C4-2B (cell line): ENCODE measurements at regions not wholly inside any gene's neighbourhood (a gene's known extent, or its start where the extent isn't known, plus 50 kb on each side); places are given as distances from the start of the nearest gene placed in this dataset.

Source experiments
- ZFX ChIP-seq: fragments of 450-650 bp; IDR thresholded peaks from 2 replicates; pipeline ENCODE4 v1.6.1; 2017
- TF ChIP-seq, protein P1 (sequence below): fragments of 450-650 bp; conservative IDR thresholded peaks from 2 replicates; pipeline ENCODE4 v1.5.1; 2017; ENCODE audit warnings: mild to moderate bottlenecking

DNA sequence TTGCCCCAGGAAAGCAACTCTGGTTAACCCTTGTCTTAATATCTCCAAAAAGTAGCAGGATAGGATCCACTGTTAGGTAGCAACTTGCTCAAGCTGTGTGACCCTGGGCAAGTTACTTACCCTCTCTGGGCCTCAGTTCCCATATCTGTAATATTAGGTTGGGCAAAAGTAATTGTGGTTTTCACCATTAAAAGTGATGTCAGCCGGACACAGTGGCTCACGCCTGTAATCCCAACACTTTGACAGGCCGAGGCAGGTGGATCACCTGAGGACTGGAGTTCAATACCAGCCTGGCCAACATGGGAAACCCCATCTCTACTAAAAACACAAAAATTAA lies 179.3 kb downstream of the FOXL1 start:
- TF ChIP-seq, protein P1, sequence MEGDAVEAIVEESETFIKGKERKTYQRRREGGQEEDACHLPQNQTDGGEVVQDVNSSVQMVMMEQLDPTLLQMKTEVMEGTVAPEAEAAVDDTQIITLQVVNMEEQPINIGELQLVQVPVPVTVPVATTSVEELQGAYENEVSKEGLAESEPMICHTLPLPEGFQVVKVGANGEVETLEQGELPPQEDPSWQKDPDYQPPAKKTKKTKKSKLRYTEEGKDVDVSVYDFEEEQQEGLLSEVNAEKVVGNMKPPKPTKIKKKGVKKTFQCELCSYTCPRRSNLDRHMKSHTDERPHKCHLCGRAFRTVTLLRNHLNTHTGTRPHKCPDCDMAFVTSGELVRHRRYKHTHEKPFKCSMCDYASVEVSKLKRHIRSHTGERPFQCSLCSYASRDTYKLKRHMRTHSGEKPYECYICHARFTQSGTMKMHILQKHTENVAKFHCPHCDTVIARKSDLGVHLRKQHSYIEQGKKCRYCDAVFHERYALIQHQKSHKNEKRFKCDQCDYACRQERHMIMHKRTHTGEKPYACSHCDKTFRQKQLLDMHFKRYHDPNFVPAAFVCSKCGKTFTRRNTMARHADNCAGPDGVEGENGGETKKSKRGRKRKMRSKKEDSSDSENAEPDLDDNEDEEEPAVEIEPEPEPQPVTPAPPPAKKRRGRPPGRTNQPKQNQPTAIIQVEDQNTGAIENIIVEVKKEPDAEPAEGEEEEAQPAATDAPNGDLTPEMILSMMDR = no peak
- TF ChIP-seq ZFX = no peak
